PC-3 (cell line): ENCODE measurements at regions not wholly inside any gene's neighbourhood (a gene's known extent, or its start where the extent isn't known, plus 50 kb on each side); places are given as distances from the start of the nearest gene placed in this dataset.

ENCODE experiments used
- ATAC-seq: fragments of 200-7000 bp; cut with Tn5 transposase; 2 replicates; pipeline ENCODE4 v1.9.1; 2020; ENCODE audit warnings: mild to moderate bottlenecking, moderate library complexity
- BruUV-seq: library from RNA; stranded (reverse); fragments of 400-500 nt; replicated peaks from 2 replicates; lab custom pipeline; 2021; lab: Mats Ljungman, UMichigan
- CTCF ChIA-PET: fragments of 300-600 bp; sonication (Branson Sonifier 250); formaldehyde crosslinking; loops from one replicate; lab custom pipeline; 2022; ENCODE audit warnings: antibody characterized with exemption; lab: Charles Lee
- POLR2A ChIA-PET: fragments of 300-600 bp; sonication (Branson Sonifier 250); formaldehyde crosslinking; loops from one replicate; lab custom pipeline; 2022; ENCODE audit warnings: antibody characterized with exemption; ENCODE audit not compliant: unreplicated experiment; lab: Charles Lee
- DNase-seq: peaks from one replicate; pipeline ENCODE4 v3.0.0-alpha.2; 2015
- H2AFZ ChIP-seq: fragments of 300-600 bp; sonication (generic); 2 replicates; pipeline ENCODE4 v1.6.0; 2016; ENCODE audit warnings: antibody characterized with exemption, low read length
- H3F3A ChIP-seq: fragments of 300-600 bp; sonication (generic); one replicate; pipeline ENCODE4 v1.6.0; 2017; ENCODE audit warnings: antibody characterized with exemption, low read length, control low read depth, mild to moderate bottlenecking; ENCODE audit not compliant: unreplicated experiment
- H3K27ac ChIP-seq: fragments of 300-600 bp; sonication (generic); 2 replicates; pipeline ENCODE4 v1.5.1; 2016; ENCODE audit warnings: mild to moderate bottlenecking, low read length
- H3K27me3 ChIP-seq: fragments of 300-600 bp; sonication (generic); 2 replicates; pipeline ENCODE4 v1.6.1; 2016; ENCODE audit warnings: low read length, mixed read lengths
- H3K36me3 ChIP-seq: fragments of 300-600 bp; sonication (generic); 2 replicates; pipeline ENCODE4 v1.6.1; 2016; ENCODE audit warnings: low read depth, mixed run types, low read length, mixed read lengths
- H3K4me1 ChIP-seq: fragments of 300-600 bp; sonication (generic); 2 replicates; pipeline ENCODE4 v1.5.1; 2016; ENCODE audit warnings: low read length; ENCODE audit not compliant: insufficient read depth
- H3K4me2 ChIP-seq: fragments of 300-600 bp; sonication (generic); 2 replicates; pipeline ENCODE4 v1.6.0; 2016; ENCODE audit warnings: low read length
- H3K4me3 ChIP-seq: fragments of 300-600 bp; sonication (generic); 2 replicates; pipeline ENCODE4 v1.5.1; 2016; ENCODE audit warnings: mild to moderate bottlenecking, low read length, mixed read lengths
- H3K79me2 ChIP-seq: fragments of 300-600 bp; sonication (generic); 2 replicates; pipeline ENCODE4 v1.6.1; 2017; ENCODE audit warnings: low read length, mixed read lengths
- H3K9ac ChIP-seq: fragments of 300-600 bp; sonication (generic); 2 replicates; pipeline ENCODE4 v1.6.0; 2016; ENCODE audit warnings: mild to moderate bottlenecking, low read length
- H3K9me2 ChIP-seq: fragments of 300-600 bp; sonication (generic); replicated peaks from 2 replicates; pipeline ENCODE4 v1.6.1; 2016; ENCODE audit warnings: mixed run types, low read length, mixed read lengths
- H3K9me3 ChIP-seq: fragments of 300-600 bp; sonication (generic); 2 replicates; pipeline ENCODE4 v1.6.1; 2016; ENCODE audit warnings: low read length, mixed read lengths
- H4K20me1 ChIP-seq: fragments of 300-600 bp; sonication (generic); 2 replicates; pipeline ENCODE4 v1.6.1; 2016; ENCODE audit warnings: low read length, mixed read lengths
- EZH2 ChIP-seq: fragments of 300-600 bp; sonication (generic); IDR thresholded peaks from one replicate; pipeline ENCODE4 v1.6.1; 2017; ENCODE audit warnings: antibody characterized with exemption, mild to moderate bottlenecking, low read length; ENCODE audit not compliant: unreplicated experiment
- EZH2phosphoT487 ChIP-seq: fragments of 300-600 bp; sonication (generic); IDR thresholded peaks from 2 replicates; pipeline ENCODE4 v1.6.1; 2018; ENCODE audit warnings: mild to moderate bottlenecking, antibody characterized with exemption, low read length, borderline replicate concordance
- intact Hi-C: fragments of 100-400 bp; cut with micrococcal nuclease; formaldehyde crosslinking; loops from 2 replicates; pipeline ENCODE4 v1.9.0; 2023
- TF ChIP-seq, protein P1 (sequence below): fragments of 300-600 bp; sonication (generic); conservative IDR thresholded peaks from 2 replicates; pipeline ENCODE4 v1.5.1; 2017; ENCODE audit warnings: antibody characterized with exemption, low read depth, mild to moderate bottlenecking, low read length

DNA sequence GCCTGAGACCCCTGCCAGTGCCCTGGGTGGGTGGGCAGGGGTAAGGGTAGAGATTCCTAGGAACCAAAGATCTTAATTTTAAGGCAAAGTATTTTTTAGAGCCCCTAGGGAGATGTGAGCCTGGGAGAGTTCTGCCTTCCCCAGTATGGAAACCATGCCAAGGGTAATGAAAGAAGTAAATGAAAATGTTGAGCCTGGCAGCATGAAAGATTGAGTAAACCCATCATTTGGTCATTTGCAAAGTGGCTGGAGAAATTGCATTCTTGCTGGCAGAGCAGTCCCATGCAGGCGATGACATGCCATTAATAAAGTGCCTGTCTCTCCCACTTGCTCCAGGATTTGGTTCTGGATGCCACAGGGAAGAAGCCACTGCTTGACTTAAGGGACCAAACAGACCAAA, 60.7 kb upstream of the GPC4 start:
- H3K4me2 ChIP-seq, result no peak overlapping the region
- H2AFZ ChIP-seq, result no peak overlapping the region
- CTCF ChIA-PET, result no interaction called here
- TF ChIP-seq EZH2 (no peak), EZH2phosphoT487 (no peak)
- TF ChIP-seq, protein P1, sequence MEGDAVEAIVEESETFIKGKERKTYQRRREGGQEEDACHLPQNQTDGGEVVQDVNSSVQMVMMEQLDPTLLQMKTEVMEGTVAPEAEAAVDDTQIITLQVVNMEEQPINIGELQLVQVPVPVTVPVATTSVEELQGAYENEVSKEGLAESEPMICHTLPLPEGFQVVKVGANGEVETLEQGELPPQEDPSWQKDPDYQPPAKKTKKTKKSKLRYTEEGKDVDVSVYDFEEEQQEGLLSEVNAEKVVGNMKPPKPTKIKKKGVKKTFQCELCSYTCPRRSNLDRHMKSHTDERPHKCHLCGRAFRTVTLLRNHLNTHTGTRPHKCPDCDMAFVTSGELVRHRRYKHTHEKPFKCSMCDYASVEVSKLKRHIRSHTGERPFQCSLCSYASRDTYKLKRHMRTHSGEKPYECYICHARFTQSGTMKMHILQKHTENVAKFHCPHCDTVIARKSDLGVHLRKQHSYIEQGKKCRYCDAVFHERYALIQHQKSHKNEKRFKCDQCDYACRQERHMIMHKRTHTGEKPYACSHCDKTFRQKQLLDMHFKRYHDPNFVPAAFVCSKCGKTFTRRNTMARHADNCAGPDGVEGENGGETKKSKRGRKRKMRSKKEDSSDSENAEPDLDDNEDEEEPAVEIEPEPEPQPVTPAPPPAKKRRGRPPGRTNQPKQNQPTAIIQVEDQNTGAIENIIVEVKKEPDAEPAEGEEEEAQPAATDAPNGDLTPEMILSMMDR, result no peak
- H3K9me2 ChIP-seq, result no peaks in the 10 kb centered on the region
- no peak for DNase-seq
- H3K9me3 ChIP-seq, result no peaks in the 10 kb centered on the region
- intact Hi-C loops, result no loop called here
- no peak overlapping the region for H3K4me3 ChIP-seq
- H3K36me3 ChIP-seq, result no peaks in the 10 kb centered on the region
- H3K9ac ChIP-seq, result no peak overlapping the region
- no peaks in the 10 kb centered on the region for H3K4me1 ChIP-seq
- no TSS peak for BruUV-seq
- no peaks in the 10 kb centered on the region for H3F3A ChIP-seq
- no peak for ATAC-seq
- POLR2A ChIA-PET, result no interaction called here
- H3K27ac ChIP-seq, result no peak overlapping the region
- no peaks in the 10 kb centered on the region for H3K27me3 ChIP-seq
- H4K20me1 ChIP-seq, result no peaks in the 10 kb centered on the region
- H3K79me2 ChIP-seq, result no peaks in the 10 kb centered on the region

DNA sequence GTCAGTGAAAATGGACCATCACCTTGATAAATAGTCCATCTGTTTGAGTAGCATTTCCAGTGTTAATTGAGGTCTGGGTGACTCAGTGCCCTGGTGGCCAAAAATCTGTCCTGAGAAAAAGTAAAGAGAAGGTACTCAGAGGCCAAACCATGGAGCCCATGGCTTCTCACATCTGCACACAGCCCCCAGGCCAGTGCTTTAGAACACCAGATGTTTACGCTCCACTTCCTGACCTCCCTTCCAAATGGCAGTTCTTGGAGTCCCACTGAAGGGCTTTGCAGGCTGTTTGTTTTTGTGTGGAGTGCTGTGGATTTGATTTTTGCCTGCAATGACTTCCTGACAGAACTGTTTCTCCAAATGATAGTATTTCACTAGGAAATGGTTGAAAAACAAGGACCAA, 60.2 kb upstream of the GPC4 start:
- Histone ChIP-seq H3K4me3 (no peak overlapping the region), H3K36me3 (no peaks in the 10 kb centered on the region), H3K9me3 (no peaks in the 10 kb centered on the region), H4K20me1 (no peaks in the 10 kb centered on the region), H3K27ac (no peak overlapping the region), H3F3A (no peaks in the 10 kb centered on the region), H3K27me3 (no peaks in the 10 kb centered on the region), H3K9me2 (no peaks in the 10 kb centered on the region), H3K4me1 (no peaks in the 10 kb centered on the region), H3K4me2 (no peak overlapping the region), H3K79me2 (no peaks in the 10 kb centered on the region), H2AFZ (no peak overlapping the region), H3K9ac (no peak overlapping the region)
- ATAC-seq (no peak), DNase-seq (no peak)
- CTCF ChIA-PET, result no interaction called here
- intact Hi-C loops, result no loop called here
- no peak for TF ChIP-seq EZH2phosphoT487
- no peak for TF ChIP-seq EZH2
- TF ChIP-seq, protein P1, result no peak
- no TSS peak for BruUV-seq
- POLR2A ChIA-PET, result no interaction called here

DNA sequence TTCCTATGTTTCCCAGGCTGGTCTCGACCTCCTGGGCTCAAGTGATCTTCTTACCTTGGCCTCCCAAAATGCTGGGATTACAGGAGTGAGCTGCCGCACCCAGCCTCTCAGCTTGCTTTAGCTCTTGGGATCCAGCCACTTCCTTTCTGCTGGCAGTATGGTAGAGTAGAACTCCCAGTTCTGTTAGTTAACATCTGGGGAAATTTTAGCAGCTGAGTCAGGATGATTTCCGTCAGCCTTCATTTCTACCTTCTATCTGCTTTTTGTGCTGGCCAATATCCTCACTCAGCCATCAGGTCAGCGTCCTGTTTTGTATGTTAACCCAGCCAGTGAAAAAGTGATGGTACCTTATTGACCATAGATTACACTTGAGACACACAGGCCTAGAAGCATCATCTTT, 59.3 kb upstream of the GPC4 start:
- Histone ChIP-seq H3F3A (no peaks in the 10 kb centered on the region), H2AFZ (no peak overlapping the region), H3K4me1 (no peaks in the 10 kb centered on the region), H3K27ac (no peak overlapping the region), H4K20me1 (no peaks in the 10 kb centered on the region), H3K27me3 (no peaks in the 10 kb centered on the region), H3K36me3 (no peaks in the 10 kb centered on the region), H3K9me2 (no peaks in the 10 kb centered on the region), H3K79me2 (no peaks in the 10 kb centered on the region), H3K9ac (no peak overlapping the region), H3K4me3 (no peak overlapping the region), H3K4me2 (no peak overlapping the region), H3K9me3 (no peaks in the 10 kb centered on the region)
- BruUV-seq, result no TSS peak
- ATAC-seq (no peak), DNase-seq (no peak)
- no peak for TF ChIP-seq EZH2
- TF ChIP-seq EZH2phosphoT487, result no peak
- TF ChIP-seq, protein P1, result no peak
- ChIA-PET POLR2A (no interaction called here), CTCF (no interaction called here)
- intact Hi-C loops, result no loop called here
